ENCODE measurements at regions not wholly inside any gene's neighbourhood (a gene's known extent, or its start where the extent isn't known, plus 50 kb on each side); places are given as distances from the start of the nearest gene placed in this dataset.

DNA sequence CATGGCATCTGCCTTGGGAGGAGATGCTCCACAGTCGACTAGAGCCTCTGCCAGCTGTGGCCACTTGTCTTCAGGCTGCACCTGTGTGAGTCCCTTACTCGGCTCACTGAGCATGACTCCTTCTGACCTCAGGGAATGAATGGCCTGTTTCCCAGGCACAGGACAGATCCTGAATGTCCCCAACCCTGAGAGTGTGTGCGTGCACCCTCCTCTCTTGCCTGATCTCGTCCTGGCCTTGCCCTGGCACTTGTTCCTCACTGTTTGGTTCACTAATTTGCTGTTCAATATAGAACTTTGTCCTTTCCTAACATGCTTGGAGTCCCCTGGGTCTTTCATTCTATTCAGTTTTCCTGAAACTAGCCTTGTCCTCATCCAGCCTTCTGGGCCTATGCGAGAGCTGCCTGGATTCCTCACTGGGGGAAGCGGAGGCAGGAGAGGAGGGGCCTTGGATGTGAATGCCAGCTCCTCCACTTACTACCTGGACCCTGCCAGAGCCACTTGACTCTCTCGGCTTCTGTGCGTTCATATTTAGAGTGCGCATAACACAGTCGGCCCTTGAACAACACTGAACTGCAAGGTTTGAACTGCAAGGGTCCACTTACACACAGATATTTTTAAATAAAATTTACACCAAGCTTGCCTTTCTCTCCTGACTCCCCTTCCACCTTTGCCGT is 184.8 kb downstream of the ACKR3 start:
- TF ChIP-seq POLR2A (IDR thresholded peaks at IDR 0.05) = no peak
- TF ChIP-seq, protein P1, sequence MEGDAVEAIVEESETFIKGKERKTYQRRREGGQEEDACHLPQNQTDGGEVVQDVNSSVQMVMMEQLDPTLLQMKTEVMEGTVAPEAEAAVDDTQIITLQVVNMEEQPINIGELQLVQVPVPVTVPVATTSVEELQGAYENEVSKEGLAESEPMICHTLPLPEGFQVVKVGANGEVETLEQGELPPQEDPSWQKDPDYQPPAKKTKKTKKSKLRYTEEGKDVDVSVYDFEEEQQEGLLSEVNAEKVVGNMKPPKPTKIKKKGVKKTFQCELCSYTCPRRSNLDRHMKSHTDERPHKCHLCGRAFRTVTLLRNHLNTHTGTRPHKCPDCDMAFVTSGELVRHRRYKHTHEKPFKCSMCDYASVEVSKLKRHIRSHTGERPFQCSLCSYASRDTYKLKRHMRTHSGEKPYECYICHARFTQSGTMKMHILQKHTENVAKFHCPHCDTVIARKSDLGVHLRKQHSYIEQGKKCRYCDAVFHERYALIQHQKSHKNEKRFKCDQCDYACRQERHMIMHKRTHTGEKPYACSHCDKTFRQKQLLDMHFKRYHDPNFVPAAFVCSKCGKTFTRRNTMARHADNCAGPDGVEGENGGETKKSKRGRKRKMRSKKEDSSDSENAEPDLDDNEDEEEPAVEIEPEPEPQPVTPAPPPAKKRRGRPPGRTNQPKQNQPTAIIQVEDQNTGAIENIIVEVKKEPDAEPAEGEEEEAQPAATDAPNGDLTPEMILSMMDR (IDR thresholded peaks at IDR 0.05) = no peak
